ENCODE measurements at regions not wholly inside any gene's neighbourhood (a gene's known extent, or its start where the extent isn't known, plus 50 kb on each side); places are given as distances from the start of the nearest gene placed in this dataset.
"Not testable (repeated sequence)": the region's sequence is repeated elsewhere in the genome, so short reads cannot be mapped to it uniquely, and the experiment has no call there.

GRCh38 chr6:50288881-50289280, 239.2 kb upstream of the DEFB112 start:
- ATAC-seq (ENCODE audit: poor library complexity) (no peak), DNase-seq (no peak)
- intact Hi-C loops (cut with DNase I) = no loop called here

GRCh38 chr6:50289366-50289765, 239.6 kb upstream of the DEFB112 start:
- intact Hi-C loops (cut with DNase I) = no loop called here
- no peak for DNase-seq
- ATAC-seq (ENCODE audit: poor library complexity) = no peak

- ATAC-seq (ENCODE audit: poor library complexity) = no peak
- no peak for DNase-seq
- intact Hi-C loops (cut with DNase I) = no loop called here
Measured at GRCh38 chr6:50301307-50301706, 251.6 kb upstream of the DEFB112 start.

- DNase-seq (no peak), ATAC-seq (ENCODE audit: poor library complexity) (no peak)
- intact Hi-C loops (cut with DNase I) = no loop called here
Measured at GRCh38 chr6:50305660-50306059, 255.9 kb upstream of the DEFB112 start.

- intact Hi-C loops (cut with DNase I) = no loop called here
- no peak for DNase-seq
- no peak for ATAC-seq (ENCODE audit: poor library complexity)
Measured at GRCh38 chr6:50318536-50318935, 268.8 kb upstream of the DEFB112 start.

- ATAC-seq (ENCODE audit: poor library complexity) = no peak
Measured at GRCh38 chr6:50330347-50330746, 280.6 kb upstream of the DEFB112 start.

GRCh38 chr6:50330963-50331362, 281.2 kb upstream of the DEFB112 start:
- DNase-seq (no peak), ATAC-seq (ENCODE audit: poor library complexity) (no peak)
- intact Hi-C loops (cut with DNase I) = no loop called here

More at GRCh38 chr6:50330347-50330746, 280.6 kb upstream of the DEFB112 start:
- intact Hi-C loops (cut with DNase I) = no loop called here
- no peak for DNase-seq

- ATAC-seq (ENCODE audit: poor library complexity) (no peak), DNase-seq (no peak)
- intact Hi-C loops (cut with DNase I) = no loop called here
Measured at GRCh38 chr6:50333696-50334095, 284.0 kb upstream of the DEFB112 start.

GRCh38 chr6:50337532-50338122, 287.9 kb upstream of the DEFB112 start:
- ATAC-seq (ENCODE audit: poor library complexity) (no peak), DNase-seq (no peak)
- intact Hi-C loops (cut with DNase I) = no loop called here

- DNase-seq (no peak), ATAC-seq (ENCODE audit: poor library complexity) (no peak)
- intact Hi-C loops (cut with DNase I) = no loop called here
Measured at GRCh38 chr6:50353603-50354002, 303.9 kb upstream of the DEFB112 start.

GRCh38 chr6:50358113-50358512, 308.4 kb upstream of the DEFB112 start:
- no peak for ATAC-seq (ENCODE audit: poor library complexity)
- intact Hi-C loops (cut with DNase I) = no loop called here

GRCh38 chr6:50361641-50362331, 312.1 kb upstream of the DEFB112 start:
- intact Hi-C loops (cut with DNase I) = no loop called here

More at GRCh38 chr6:50358113-50358512, 308.4 kb upstream of the DEFB112 start:
- no peak for DNase-seq

GRCh38 chr6:50362706-50363105, 313.0 kb upstream of the DEFB112 start:
- no peak for DNase-seq
- ATAC-seq (ENCODE audit: poor library complexity) = no peak
- intact Hi-C loops (cut with DNase I) = no loop called here

More at GRCh38 chr6:50361641-50362331, 312.1 kb upstream of the DEFB112 start:
- no peak for DNase-seq
- no peak for ATAC-seq (ENCODE audit: poor library complexity)

- DNase-seq (no peak), ATAC-seq (ENCODE audit: poor library complexity) (no peak)
Measured at GRCh38 chr6:50369996-50370395, 320.3 kb upstream of the DEFB112 start.

GRCh38 chr6:50380406-50381098, 330.8 kb upstream of the DEFB112 start:
- no peak for DNase-seq
- ATAC-seq (ENCODE audit: poor library complexity) = no peak
- intact Hi-C loops (cut with DNase I) = no loop called here

More at GRCh38 chr6:50369996-50370395, 320.3 kb upstream of the DEFB112 start:
- intact Hi-C loops (cut with DNase I) = no loop called here

- ATAC-seq (ENCODE audit: poor library complexity) (no peak), DNase-seq (no peak)
- intact Hi-C loops (cut with DNase I) = no loop called here
Measured at GRCh38 chr6:50381099-50381415, 331.3 kb upstream of the DEFB112 start.

GRCh38 chr6:50390416-50390815, 322.9 kb upstream of the TFAP2D start:
- intact Hi-C loops (cut with DNase I) = no loop called here
- ATAC-seq (ENCODE audit: poor library complexity) = no peak
- DNase-seq = no peak

GRCh38 chr6:50394139-50394538, 319.2 kb upstream of the TFAP2D start:
- ATAC-seq (ENCODE audit: poor library complexity); intact Hi-C loops (cut with DNase I); DNase-seq: not testable (repeated sequence)

- intact Hi-C loops (cut with DNase I) = no loop called here
- DNase-seq (no peak), ATAC-seq (ENCODE audit: poor library complexity) (no peak)
Measured at GRCh38 chr6:50404643-50405042, 308.7 kb upstream of the TFAP2D start.

GRCh38 chr6:50410579-50410978, 302.7 kb upstream of the TFAP2D start:
- ATAC-seq (ENCODE audit: poor library complexity) = no peak
- no peak for DNase-seq
- intact Hi-C loops (cut with DNase I) = no loop called here

Measured in Right ventricle myocardium superior (tissue), 1 donor.